GM23338 (cell line): ENCODE measurements at regions not wholly inside any gene's neighbourhood (a gene's known extent, or its start where the extent isn't known, plus 50 kb on each side); places are given as distances from the start of the nearest gene placed in this dataset.
A peak's percentile ranks its signal among the peaks of the same experiment; 100 is the strongest.

Source experiments
- ATAC-seq: fragments of 200-7000 bp; cut with Tn5 transposase; 3 replicates; pipeline ENCODE4 v1.9.1; 2020
- DNase-seq: peaks from one replicate; pipeline ENCODE4 v3.0.0-alpha.2; 2015; ENCODE audit warnings: low spot score
- H2AFZ ChIP-seq: fragments of 200-600 bp; sonication (generic); 2 replicates; pipeline ENCODE4 v1.8.0; 2016; ENCODE audit warnings: antibody characterized with exemption, mild to moderate bottlenecking, moderate library complexity
- H3F3A ChIP-seq: fragments of 200-600 bp; sonication (generic); replicated peaks from 2 replicates; pipeline ENCODE4 v1.8.0; 2017; ENCODE audit warnings: antibody characterized with exemption, mixed run types, low read depth
- H3K27ac ChIP-seq: fragments of 200-600 bp; sonication (generic); 2 replicates; pipeline ENCODE4 v1.6.1; 2016; ENCODE audit warnings: low read depth
- H3K27me3 ChIP-seq: fragments of 200-600 bp; sonication (generic); 2 replicates; pipeline ENCODE4 v1.8.0; 2016; ENCODE audit warnings: mild to moderate bottlenecking, mixed run types, moderate library complexity; ENCODE audit not compliant: insufficient read depth
- H3K36me3 ChIP-seq: fragments of 200-600 bp; sonication (generic); 2 replicates; pipeline ENCODE4 v1.8.0; 2016; ENCODE audit warnings: mild to moderate bottlenecking; ENCODE audit not compliant: insufficient read depth
- H3K4me1 ChIP-seq: fragments of 200-600 bp; sonication (generic); 2 replicates; pipeline ENCODE4 v1.8.0; 2016; ENCODE audit warnings: mild to moderate bottlenecking, moderate library complexity; ENCODE audit not compliant: insufficient read depth
- H3K4me2 ChIP-seq: fragments of 200-600 bp; sonication (generic); 2 replicates; pipeline ENCODE4 v1.7.1; 2017; ENCODE audit warnings: mixed run types
- H3K4me3 ChIP-seq: fragments of 200-600 bp; sonication (generic); 2 replicates; pipeline ENCODE4 v1.6.1; 2016; ENCODE audit warnings: mixed run types
- H3K79me2 ChIP-seq: fragments of 200-600 bp; sonication (generic); replicated peaks from 2 replicates; pipeline ENCODE4 v1.8.0; 2017; ENCODE audit warnings: mild to moderate bottlenecking; ENCODE audit not compliant: insufficient read depth
- H3K9me2 ChIP-seq: fragments of 200-600 bp; sonication (generic); 2 replicates; pipeline ENCODE4 v1.8.0; 2017; ENCODE audit not compliant: insufficient read depth
- H4K20me1 ChIP-seq: fragments of 200-600 bp; sonication (generic); replicated peaks from 2 replicates; pipeline ENCODE4 v1.8.0; 2017; ENCODE audit warnings: mild to moderate bottlenecking; ENCODE audit not compliant: insufficient read depth
- H3K27ac Mint-ChIP-seq: 2 replicates; pipeline ENCODE4 v1.8.0; 2020; ENCODE audit warnings: inconsistent platforms, mild to moderate bottlenecking, moderate library complexity, mixed read lengths
- H3K27me3 Mint-ChIP-seq: 3 replicates; pipeline ENCODE4 v1.8.0; 2022; ENCODE audit warnings: low read depth, mild to moderate bottlenecking, moderate library complexity, mixed read lengths, inconsistent platforms; ENCODE audit not compliant: insufficient read depth, poor library complexity
- H3K36me3 Mint-ChIP-seq: 3 replicates; pipeline ENCODE4 v1.8.0; 2021; ENCODE audit warnings: low read depth, mild to moderate bottlenecking, inconsistent platforms, moderate library complexity, mixed read lengths
- H3K4me1 Mint-ChIP-seq: 3 replicates; pipeline ENCODE4 v1.8.0; 2020; ENCODE audit warnings: mild to moderate bottlenecking, inconsistent platforms, mixed read lengths
- H3K4me3 Mint-ChIP-seq: 3 replicates; pipeline ENCODE4 v1.8.0; 2021; ENCODE audit warnings: moderate library complexity, mild to moderate bottlenecking, inconsistent platforms, mixed read lengths
- H3K9me3 Mint-ChIP-seq: 3 replicates; pipeline ENCODE4 v1.8.0; 2020; ENCODE audit warnings: moderate library complexity, mild to moderate bottlenecking, inconsistent platforms, mixed read lengths
- CREB1 ChIP-seq: fragments of 250-450 bp; sonication (Bioruptor Pico); IDR thresholded peaks from 2 replicates; pipeline ENCODE4 v1.5.0; 2020; ENCODE audit warnings: low read depth, mild to moderate bottlenecking, moderate library complexity
- EZH2 ChIP-seq: fragments of 200-600 bp; sonication (generic); IDR thresholded peaks from one replicate; pipeline ENCODE4 v1.8.0; 2017; ENCODE audit warnings: antibody characterized with exemption, mild to moderate bottlenecking, low read depth; ENCODE audit not compliant: unreplicated experiment
- EZH2phosphoT487 ChIP-seq: fragments of 200-600 bp; sonication (generic); IDR thresholded peaks from one replicate; pipeline ENCODE4 v1.8.1; 2018; ENCODE audit warnings: antibody characterized with exemption; ENCODE audit not compliant: unreplicated experiment
- JUNB ChIP-seq: IDR thresholded peaks from one replicate; pipeline ENCODE4 v1.6.1; 2016; ENCODE audit warnings: antibody characterized with exemption; ENCODE audit not compliant: unreplicated experiment
- NANOG ChIP-seq: IDR thresholded peaks from 2 replicates; pipeline ENCODE4 v1.6.1; 2016; ENCODE audit warnings: antibody characterized with exemption, borderline replicate concordance
- POLR2AphosphoS5 ChIP-seq: IDR thresholded peaks from 2 replicates; pipeline ENCODE4 v1.6.1; 2016; ENCODE audit warnings: antibody characterized with exemption, low read depth
- STAT1 ChIP-seq: IDR thresholded peaks from one replicate; pipeline ENCODE4 v1.6.1; 2016; ENCODE audit warnings: antibody characterized with exemption; ENCODE audit not compliant: unreplicated experiment
- ZNF114 ChIP-seq: fragments of 250-450 bp; sonication (Bioruptor Pico); IDR thresholded peaks from 2 replicates; pipeline ENCODE4 v1.5.0; 2020; ENCODE audit warnings: mild to moderate bottlenecking, moderate library complexity
- ZNF331 ChIP-seq: fragments of 250-450 bp; sonication (Bioruptor Pico); IDR thresholded peaks from 2 replicates; pipeline ENCODE4 v1.5.0; 2020; ENCODE audit warnings: low read depth, mild to moderate bottlenecking, moderate library complexity
- TF ChIP-seq, protein P1 (sequence below), 2 experiments: fragments of 200-600 bp in 1 of 2; sonication (generic) in 1 of 2; conservative IDR thresholded peaks; 2 replicates each; pipeline versions ENCODE4 v1.5.1 to v1.6.1; 2016 to 2017; ENCODE audit warnings: antibody characterized with exemption in 2 of 2, low read depth in 2 of 2, mild to moderate bottlenecking in 2 of 2, moderate library complexity in 1 of 2
- TF ChIP-seq, protein P2 (sequence below): fragments of 250-450 bp; sonication (Bioruptor Pico); IDR thresholded peaks from 2 replicates; pipeline ENCODE4 v1.5.0; 2020; ENCODE audit warnings: mild to moderate bottlenecking, moderate library complexity

- no peaks in the 10 kb centered on the region for H3K4me1 ChIP-seq
- H2AFZ ChIP-seq, result 0 out of 2 replicates have a peak overlapping the region, but pooled peaks have one; percentile 38
- no peak for TF ChIP-seq CREB1 (CRISPR knock-in tag)
- TF ChIP-seq, protein P1, sequence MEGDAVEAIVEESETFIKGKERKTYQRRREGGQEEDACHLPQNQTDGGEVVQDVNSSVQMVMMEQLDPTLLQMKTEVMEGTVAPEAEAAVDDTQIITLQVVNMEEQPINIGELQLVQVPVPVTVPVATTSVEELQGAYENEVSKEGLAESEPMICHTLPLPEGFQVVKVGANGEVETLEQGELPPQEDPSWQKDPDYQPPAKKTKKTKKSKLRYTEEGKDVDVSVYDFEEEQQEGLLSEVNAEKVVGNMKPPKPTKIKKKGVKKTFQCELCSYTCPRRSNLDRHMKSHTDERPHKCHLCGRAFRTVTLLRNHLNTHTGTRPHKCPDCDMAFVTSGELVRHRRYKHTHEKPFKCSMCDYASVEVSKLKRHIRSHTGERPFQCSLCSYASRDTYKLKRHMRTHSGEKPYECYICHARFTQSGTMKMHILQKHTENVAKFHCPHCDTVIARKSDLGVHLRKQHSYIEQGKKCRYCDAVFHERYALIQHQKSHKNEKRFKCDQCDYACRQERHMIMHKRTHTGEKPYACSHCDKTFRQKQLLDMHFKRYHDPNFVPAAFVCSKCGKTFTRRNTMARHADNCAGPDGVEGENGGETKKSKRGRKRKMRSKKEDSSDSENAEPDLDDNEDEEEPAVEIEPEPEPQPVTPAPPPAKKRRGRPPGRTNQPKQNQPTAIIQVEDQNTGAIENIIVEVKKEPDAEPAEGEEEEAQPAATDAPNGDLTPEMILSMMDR (conservative IDR thresholded peaks at IDR 0.05; ENCODE audit: low read depth in 2 of 2), result peak; percentile 84 to 86
- no peaks in the 10 kb centered on the region for H3K27me3 Mint-ChIP-seq
- no peak overlapping the region for H3K4me2 ChIP-seq
- DNase-seq (peak; percentile 55), ATAC-seq (peak; percentile 90)
- no peaks in the 10 kb centered on the region for H3K9me3 Mint-ChIP-seq
- H3K36me3 Mint-ChIP-seq, result no peaks in the 10 kb centered on the region
- no peak overlapping the region for H3K4me3 Mint-ChIP-seq
- no peaks in the 10 kb centered on the region for H3K27me3 ChIP-seq
- H4K20me1 ChIP-seq, result no peaks in the 10 kb centered on the region
- H3K4me3 ChIP-seq, result no peak overlapping the region
- no peaks in the 10 kb centered on the region for H3F3A ChIP-seq
- H3K27ac ChIP-seq, result no peak overlapping the region
- no peak overlapping the region for H3K27ac Mint-ChIP-seq
- H3K4me1 Mint-ChIP-seq, result no peaks in the 10 kb centered on the region
- H3K9me2 ChIP-seq, result no peaks in the 10 kb centered on the region; the same call in 1 of the 2 replicates
- H3K79me2 ChIP-seq, result no peaks in the 10 kb centered on the region
- no peaks in the 10 kb centered on the region for H3K36me3 ChIP-seq
Observed at GRCh38 chr18:53698907-53699306, 525.6 kb downstream of the MBD2 start.

DNA sequence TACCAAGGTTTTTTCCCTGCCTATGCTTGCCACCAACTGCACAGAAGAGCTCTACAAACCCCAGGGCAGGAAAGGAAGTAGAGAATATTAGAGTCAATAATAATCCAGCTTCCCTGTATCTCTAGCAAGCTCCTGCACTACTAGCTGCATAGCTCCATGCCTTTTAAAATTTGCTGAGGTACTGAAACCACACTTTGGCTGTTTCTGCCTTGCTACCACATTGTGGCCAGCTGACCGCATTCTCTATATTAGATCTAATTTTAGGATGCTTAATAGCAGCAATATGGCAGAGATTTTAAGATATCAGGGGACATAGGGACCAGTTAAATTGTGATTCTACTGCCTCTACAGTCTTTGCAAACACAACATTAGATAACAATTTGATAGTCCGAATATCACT, 534.6 kb downstream of the MBD2 start:
- Histone ChIP-seq H3K4me1 (no peaks in the 10 kb centered on the region), H4K20me1 (no peaks in the 10 kb centered on the region), H3F3A (no peaks in the 10 kb centered on the region), H3K9me2 (no peaks in the 10 kb centered on the region; the same call in 1 of the 2 replicates), H3K27me3 (no peaks in the 10 kb centered on the region), H2AFZ (no peak overlapping the region), H3K36me3 (no peaks in the 10 kb centered on the region), H3K4me2 (no peak overlapping the region), H3K27ac (no peak overlapping the region), H3K79me2 (no peaks in the 10 kb centered on the region), H3K4me3 (no peak overlapping the region)
- Mint-ChIP-seq H3K36me3 (0 out of 3 replicates have a peak, but pooled peaks cover 2% of the 10 kb centered on the region), H3K27me3 (no peaks in the 10 kb centered on the region), H3K27ac (no peak overlapping the region), H3K9me3 (no peaks in the 10 kb centered on the region), H3K4me1 (peaks cover 2% of the 10 kb centered on the region), H3K4me3 (no peak overlapping the region)
- DNase-seq, result no peak
- no peak for ATAC-seq
- TF ChIP-seq ZNF331 (CRISPR knock-in tag), result no peak
- no peak for TF ChIP-seq EZH2phosphoT487
- TF ChIP-seq EZH2, result no peak
- no peak for TF ChIP-seq ZNF114 (CRISPR knock-in tag)
- TF ChIP-seq CREB1 (CRISPR knock-in tag), result no peak
- TF ChIP-seq, protein P2, sequence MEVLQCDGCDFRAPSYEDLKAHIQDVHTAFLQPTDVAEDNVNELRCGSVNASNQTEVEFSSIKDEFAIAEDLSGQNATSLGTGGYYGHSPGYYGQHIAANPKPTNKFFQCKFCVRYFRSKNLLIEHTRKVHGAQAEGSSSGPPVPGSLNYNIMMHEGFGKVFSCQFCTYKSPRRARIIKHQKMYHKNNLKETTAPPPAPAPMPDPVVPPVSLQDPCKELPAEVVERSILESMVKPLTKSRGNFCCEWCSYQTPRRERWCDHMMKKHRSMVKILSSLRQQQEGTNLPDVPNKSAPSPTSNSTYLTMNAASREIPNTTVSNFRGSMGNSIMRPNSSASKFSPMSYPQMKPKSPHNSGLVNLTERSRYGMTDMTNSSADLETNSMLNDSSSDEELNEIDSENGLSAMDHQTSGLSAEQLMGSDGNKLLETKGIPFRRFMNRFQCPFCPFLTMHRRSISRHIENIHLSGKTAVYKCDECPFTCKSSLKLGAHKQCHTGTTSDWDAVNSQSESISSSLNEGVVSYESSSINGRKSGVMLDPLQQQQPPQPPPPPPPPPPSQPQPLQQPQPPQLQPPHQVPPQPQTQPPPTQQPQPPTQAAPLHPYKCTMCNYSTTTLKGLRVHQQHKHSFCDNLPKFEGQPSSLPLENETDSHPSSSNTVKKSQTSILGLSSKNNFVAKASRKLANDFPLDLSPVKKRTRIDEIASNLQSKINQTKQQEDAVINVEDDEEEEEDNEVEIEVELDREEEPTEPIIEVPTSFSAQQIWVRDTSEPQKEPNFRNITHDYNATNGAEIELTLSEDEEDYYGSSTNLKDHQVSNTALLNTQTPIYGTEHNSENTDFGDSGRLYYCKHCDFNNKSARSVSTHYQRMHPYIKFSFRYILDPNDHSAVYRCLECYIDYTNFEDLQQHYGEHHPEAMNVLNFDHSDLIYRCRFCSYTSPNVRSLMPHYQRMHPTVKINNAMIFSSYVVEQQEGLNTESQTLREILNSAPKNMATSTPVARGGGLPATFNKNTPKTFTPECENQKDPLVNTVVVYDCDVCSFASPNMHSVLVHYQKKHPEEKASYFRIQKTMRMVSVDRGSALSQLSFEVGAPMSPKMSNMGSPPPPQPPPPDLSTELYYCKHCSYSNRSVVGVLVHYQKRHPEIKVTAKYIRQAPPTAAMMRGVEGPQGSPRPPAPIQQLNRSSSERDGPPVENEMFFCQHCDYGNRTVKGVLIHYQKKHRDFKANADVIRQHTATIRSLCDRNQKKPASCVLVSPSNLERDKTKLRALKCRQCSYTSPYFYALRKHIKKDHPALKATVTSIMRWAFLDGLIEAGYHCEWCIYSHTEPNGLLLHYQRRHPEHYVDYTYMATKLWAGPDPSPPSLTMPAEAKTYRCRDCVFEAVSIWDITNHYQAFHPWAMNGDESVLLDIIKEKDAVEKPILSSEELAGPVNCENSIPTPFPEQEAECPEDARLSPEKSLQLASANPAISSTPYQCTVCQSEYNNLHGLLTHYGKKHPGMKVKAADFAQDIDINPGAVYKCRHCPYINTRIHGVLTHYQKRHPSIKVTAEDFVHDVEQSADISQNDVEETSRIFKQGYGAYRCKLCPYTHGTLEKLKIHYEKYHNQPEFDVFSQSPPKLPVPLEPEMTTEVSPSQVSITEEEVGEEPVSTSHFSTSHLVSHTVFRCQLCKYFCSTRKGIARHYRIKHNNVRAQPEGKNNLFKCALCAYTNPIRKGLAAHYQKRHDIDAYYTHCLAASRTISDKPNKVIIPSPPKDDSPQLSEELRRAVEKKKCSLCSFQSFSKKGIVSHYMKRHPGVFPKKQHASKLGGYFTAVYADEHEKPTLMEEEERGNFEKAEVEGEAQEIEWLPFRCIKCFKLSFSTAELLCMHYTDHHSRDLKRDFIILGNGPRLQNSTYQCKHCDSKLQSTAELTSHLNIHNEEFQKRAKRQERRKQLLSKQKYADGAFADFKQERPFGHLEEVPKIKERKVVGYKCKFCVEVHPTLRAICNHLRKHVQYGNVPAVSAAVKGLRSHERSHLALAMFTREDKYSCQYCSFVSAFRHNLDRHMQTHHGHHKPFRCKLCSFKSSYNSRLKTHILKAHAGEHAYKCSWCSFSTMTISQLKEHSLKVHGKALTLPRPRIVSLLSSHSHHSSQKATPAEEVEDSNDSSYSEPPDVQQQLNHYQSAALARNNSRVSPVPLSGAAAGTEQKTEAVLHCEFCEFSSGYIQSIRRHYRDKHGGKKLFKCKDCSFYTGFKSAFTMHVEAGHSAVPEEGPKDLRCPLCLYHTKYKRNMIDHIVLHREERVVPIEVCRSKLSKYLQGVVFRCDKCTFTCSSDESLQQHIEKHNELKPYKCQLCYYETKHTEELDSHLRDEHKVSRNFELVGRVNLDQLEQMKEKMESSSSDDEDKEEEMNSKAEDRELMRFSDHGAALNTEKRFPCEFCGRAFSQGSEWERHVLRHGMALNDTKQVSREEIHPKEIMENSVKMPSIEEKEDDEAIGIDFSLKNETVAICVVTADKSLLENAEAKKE (CRISPR knock-in tag), result no peak
- no peak for TF ChIP-seq NANOG
- TF ChIP-seq, protein P1 (conservative IDR thresholded peaks at IDR 0.05; ENCODE audit: low read depth in 2 of 2), result no peak
- TF ChIP-seq STAT1, result no peak
- TF ChIP-seq POLR2AphosphoS5, result no peak
- TF ChIP-seq JUNB, result no peak
